Prostate gland (tissue), 2 donors: ENCODE measurements at regions not wholly inside any gene's neighbourhood (a gene's known extent, or its start where the extent isn't known, plus 50 kb on each side); places are given as distances from the start of the nearest gene placed in this dataset.

ENCODE experiments used
- DNase-seq: peaks from one replicate; pipeline ENCODE4 v3.0.0-alpha.2; 2019; ENCODE audit warnings: low spot score
- H3K27ac ChIP-seq, 2 donors: fragments of 200-600 bp; sonication (generic); 2 replicates each; pipeline ENCODE4 v1.5.1; 2017 to 2019
- H3K27me3 ChIP-seq: fragments of 200-600 bp; sonication (generic); replicated peaks from 2 replicates; pipeline ENCODE4 v1.5.1; 2019; ENCODE audit not compliant: insufficient read depth
- H3K36me3 ChIP-seq, 2 donors: fragments of 200-600 bp; sonication (generic); 1 replicate in 1 of 2; 2 replicates in 1 of 2; pipeline versions ENCODE4 v1.5.1 to v1.8.1; 2017 to 2019
- H3K4me1 ChIP-seq: fragments of 200-600 bp; sonication (generic); replicated peaks from 2 replicates; pipeline ENCODE4 v1.5.1; 2019
- H3K4me3 ChIP-seq, 2 donors: fragments of 200-600 bp; sonication (generic); 2 replicates each; pipeline ENCODE4 v1.5.1; 2017 to 2019
- H3K9me3 ChIP-seq: fragments of 200-600 bp; sonication (generic); 2 replicates; pipeline ENCODE4 v1.5.1; 2017
- CTCF ChIP-seq, 4 experiments: fragments of 200-600 bp in 2 of 4; fragments of 450-650 bp in 2 of 4; sonication (generic) in 2 of 4; IDR thresholded peaks; 1 replicate in 3 of 4; 2 replicates in 1 of 4; pipeline ENCODE4 v1.5.1; 2016 to 2019; ENCODE audit warnings: antibody characterized with exemption in 4 of 4, mild to moderate bottlenecking in 2 of 4, moderate library complexity in 2 of 4
- POLR2A ChIP-seq: fragments of 450-650 bp; IDR thresholded peaks from one replicate; pipeline ENCODE4 v1.6.1; 2016; ENCODE audit warnings: antibody characterized with exemption, mild to moderate bottlenecking
- POLR2AphosphoS5 ChIP-seq: sonication (generic); formaldehyde crosslinking; IDR thresholded peaks from one replicate; pipeline ENCODE4 v1.6.1; 2017; ENCODE audit warnings: antibody characterized with exemption
- WGBS: methylation state at CpG from one replicate; pipeline ENCODE4 v1.1.5; 2018; 5-methylcytosine and 5-hydroxymethylcytosine counted together
- intact Hi-C: fragments of 100-400 bp; cut with DNase I; formaldehyde crosslinking; loops from one replicate; pipeline ENCODE4 v1.14.2; 2022

DNA sequence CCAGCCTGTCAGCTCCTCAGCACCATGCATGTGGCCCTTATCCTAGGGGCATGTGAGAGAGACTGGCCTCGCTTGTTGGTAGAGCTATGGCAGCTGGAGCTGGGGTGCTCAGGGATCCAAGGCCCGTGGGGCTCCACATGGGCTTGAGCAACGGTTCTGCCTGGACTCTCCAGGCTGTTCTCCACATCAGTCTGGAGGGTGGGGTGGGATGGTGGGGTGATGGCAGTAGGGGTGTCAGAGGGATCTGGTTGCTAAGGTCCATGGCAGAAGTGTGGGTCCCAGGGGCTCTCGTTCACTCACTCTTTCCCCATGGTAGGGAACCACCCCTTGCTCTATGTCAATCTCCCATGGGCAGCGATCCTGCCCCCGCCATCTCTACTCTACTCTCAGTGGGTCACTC, 622.6 kb downstream of the LRFN5 start:
- Histone ChIP-seq H3K36me3 (no peaks in the 10 kb centered on the region), H3K4me3 (no peak overlapping the region), H3K4me1 (no peaks in the 10 kb centered on the region), H3K27me3 (no peaks in the 10 kb centered on the region), H3K9me3 (no peaks in the 10 kb centered on the region), H3K27ac (no peak overlapping the region)
- TF ChIP-seq POLR2A = no peak
- no peak for TF ChIP-seq CTCF (IDR thresholded peaks at IDR 0.05)
- TF ChIP-seq POLR2AphosphoS5 = no peak
- 94% methylated on average over 6 of the region's 6 CpGs for WGBS
- DNase-seq = no peak
- intact Hi-C loops = no loop called here

GRCh38 chr14:42228611-42229010, 621.9 kb downstream of the LRFN5 start:
- intact Hi-C loops = no loop called here
- Histone ChIP-seq H3K36me3 (no peaks in the 10 kb centered on the region), H3K27ac (no peak overlapping the region), H3K27me3 (no peaks in the 10 kb centered on the region), H3K4me1 (no peaks in the 10 kb centered on the region), H3K4me3 (no peak overlapping the region), H3K9me3 (no peaks in the 10 kb centered on the region)
- DNase-seq = no peak
- 84% methylated on average over 7 of the region's 7 CpGs for WGBS
- no peak for TF ChIP-seq POLR2AphosphoS5
- TF ChIP-seq CTCF (IDR thresholded peaks at IDR 0.05) = no peak
- TF ChIP-seq POLR2A = no peak

DNA sequence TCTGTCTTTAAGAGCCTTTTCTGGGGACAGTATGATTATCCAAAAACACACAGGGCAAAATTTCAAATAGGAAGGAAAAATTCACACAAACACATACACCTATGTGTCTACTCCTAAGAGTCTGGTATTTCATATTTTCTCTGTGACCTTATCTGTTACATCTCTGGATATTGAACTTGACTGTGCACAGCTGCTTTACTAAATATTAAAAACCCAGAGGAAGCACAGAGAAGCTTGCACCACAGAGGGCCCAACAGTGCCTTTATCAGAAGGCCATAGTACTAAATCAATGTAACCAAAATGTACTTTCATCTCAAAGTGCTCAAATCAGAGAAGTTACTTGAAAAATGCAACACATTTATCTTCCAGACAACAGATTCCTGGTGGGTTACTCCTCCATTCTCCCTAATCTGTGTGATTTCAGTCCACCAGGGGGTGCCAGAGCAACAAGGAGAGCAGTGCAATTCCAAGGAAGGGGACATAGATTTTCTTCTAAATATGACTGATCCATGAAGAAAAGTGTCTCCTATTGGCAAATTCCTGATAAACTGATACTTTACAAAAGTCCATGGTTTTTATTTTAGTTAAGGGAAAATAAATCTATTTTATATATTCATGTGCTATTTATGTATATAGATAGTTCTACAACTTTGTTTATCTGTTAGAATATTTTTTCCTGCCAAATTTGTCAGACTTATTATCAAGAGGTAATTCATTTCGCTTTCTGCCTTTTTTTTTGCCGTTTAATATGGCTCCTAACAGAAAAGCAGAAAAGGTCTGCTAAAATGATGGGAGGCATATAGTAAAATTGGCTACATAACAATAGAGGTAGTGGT, 617.6 kb downstream of the LRFN5 start:
- H3K27me3 ChIP-seq = no peaks in the 10 kb centered on the region
- no peaks in the 10 kb centered on the region for H3K9me3 ChIP-seq
- H3K4me3 ChIP-seq = no peak overlapping the region
- intact Hi-C loops = no loop called here
- no peaks in the 10 kb centered on the region for H3K36me3 ChIP-seq
- WGBS = 56% methylated on average over 2 of the region's 2 CpGs
- no peak for TF ChIP-seq POLR2AphosphoS5
- peak; percentile 27 to 72 (median 53) for TF ChIP-seq CTCF (IDR thresholded peaks at IDR 0.05)
- TF ChIP-seq POLR2A = no peak
- no peak overlapping the region for H3K27ac ChIP-seq
- no peaks in the 10 kb centered on the region for H3K4me1 ChIP-seq
- peak; percentile 46 for DNase-seq

DNA sequence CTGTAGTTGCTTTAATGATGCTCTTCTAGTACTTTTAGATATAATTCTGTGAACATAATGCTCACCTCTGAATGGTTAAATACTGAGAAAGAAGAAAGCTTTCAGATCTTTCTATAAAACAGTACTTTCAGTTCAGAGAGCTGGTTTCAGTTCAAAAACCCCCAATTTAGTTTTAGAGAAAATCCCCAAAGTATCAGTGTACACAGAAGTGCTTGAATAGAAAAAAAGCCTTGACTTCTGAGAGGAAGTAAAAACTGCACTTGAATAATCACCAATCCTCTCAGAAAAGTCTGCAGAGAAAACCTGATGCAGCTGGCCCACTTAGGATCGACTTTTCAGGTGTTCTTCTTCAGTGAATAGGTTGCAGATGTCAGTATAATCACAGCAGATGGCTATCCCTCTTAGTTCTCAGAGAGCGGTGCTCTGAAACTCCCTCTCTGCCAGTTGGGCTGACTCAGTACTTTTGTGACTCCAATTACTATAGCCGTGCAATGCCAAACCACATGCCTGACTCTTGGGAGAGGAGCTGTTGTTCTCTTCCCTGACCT, 616.3 kb downstream of the LRFN5 start:
- no peaks in the 10 kb centered on the region for H3K27me3 ChIP-seq
- no peak for DNase-seq
- no peaks in the 10 kb centered on the region for H3K9me3 ChIP-seq
- H3K4me3 ChIP-seq = no peak overlapping the region
- H3K36me3 ChIP-seq = no peaks in the 10 kb centered on the region
- H3K27ac ChIP-seq = no peak overlapping the region
- no peaks in the 10 kb centered on the region for H3K4me1 ChIP-seq
- WGBS = 20% methylated on average over 3 of the region's 3 CpGs
- TF ChIP-seq POLR2AphosphoS5 (no peak), CTCF (IDR thresholded peaks at IDR 0.05) (no peak), POLR2A (no peak)
- intact Hi-C loops = no loop called here

GRCh38 chr14:42214981-42215491, 608.4 kb downstream of the LRFN5 start:
- intact Hi-C loops = no loop called here
- H3K4me3 ChIP-seq = no peak overlapping the region
- H3K36me3 ChIP-seq = no peaks in the 10 kb centered on the region
- no peaks in the 10 kb centered on the region for H3K9me3 ChIP-seq
- no peaks in the 10 kb centered on the region for H3K4me1 ChIP-seq
- H3K27me3 ChIP-seq = no peaks in the 10 kb centered on the region
- no peak for DNase-seq
- no peak overlapping the region for H3K27ac ChIP-seq
- TF ChIP-seq CTCF (IDR thresholded peaks at IDR 0.05) (no peak), POLR2A (no peak), POLR2AphosphoS5 (no peak)
